ENCODE measurements at regions not wholly inside any gene's neighbourhood (a gene's known extent, or its start where the extent isn't known, plus 50 kb on each side); places are given as distances from the start of the nearest gene placed in this dataset.

DNA sequence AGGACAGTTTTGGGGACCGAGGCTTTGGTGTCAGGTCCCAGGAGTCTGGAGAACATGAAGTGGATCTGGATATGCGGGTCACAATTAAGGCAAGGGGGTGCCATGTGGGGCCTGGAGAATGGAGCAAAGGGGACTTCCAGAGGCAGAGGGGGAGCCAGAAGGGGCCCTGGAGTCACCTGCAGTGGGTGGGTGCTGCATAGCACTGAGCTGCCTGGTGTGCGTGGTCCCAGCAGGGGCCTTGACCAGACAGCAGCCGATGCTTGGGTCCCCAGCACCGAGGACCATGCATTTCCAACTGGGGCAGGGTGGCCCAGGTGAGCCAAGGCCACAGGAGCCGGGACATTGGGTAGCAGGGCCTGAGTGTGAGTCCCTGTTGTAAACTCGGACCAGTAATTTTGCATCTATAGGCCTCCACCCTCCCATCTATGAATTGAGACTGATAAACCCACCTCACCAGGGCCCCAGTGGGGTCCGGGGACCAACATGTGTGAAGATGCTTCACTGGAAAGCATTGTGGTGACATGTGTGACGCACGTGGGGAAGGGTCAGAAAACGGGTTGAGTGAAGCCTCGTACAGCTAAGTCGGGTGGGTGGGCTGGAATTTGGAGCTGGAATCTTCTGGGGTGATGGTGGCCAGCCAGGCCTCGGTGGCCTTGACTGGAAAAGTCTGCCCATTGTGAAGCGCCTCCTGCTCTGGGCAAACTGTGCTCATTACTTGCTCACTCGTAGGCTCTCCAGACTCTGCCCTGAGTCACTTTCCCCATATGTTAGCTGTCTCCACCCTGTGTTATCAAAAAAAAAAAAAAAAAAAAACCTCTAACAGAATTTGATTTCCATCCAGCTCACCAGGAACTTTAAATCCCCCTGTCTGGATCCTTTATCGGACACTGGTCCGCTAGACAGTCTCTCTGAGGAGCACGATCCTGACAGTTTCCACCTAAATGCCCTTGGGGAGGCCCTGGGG is 90.5 kb upstream of the ZNF469 start:
- no peak for DNase-seq

DNA sequence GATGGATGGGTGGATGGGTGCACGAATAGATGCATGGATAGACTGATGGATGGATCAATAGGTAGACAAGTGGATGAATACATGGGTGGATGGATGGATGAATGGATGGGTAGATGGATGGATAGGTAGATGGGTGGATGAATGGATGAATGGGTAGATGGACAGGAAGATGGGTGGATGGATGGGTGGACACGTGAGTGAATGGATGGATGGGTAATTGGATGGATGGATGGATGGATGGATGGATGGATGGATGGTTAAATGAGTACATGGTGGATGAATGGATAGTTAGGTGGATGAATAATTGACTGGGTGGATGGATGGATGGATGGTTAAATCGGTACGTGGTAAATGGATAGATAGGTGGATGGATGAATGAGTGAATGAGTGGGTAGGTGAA is 89.7 kb upstream of the ZNF469 start:
- no peak for DNase-seq

DNA sequence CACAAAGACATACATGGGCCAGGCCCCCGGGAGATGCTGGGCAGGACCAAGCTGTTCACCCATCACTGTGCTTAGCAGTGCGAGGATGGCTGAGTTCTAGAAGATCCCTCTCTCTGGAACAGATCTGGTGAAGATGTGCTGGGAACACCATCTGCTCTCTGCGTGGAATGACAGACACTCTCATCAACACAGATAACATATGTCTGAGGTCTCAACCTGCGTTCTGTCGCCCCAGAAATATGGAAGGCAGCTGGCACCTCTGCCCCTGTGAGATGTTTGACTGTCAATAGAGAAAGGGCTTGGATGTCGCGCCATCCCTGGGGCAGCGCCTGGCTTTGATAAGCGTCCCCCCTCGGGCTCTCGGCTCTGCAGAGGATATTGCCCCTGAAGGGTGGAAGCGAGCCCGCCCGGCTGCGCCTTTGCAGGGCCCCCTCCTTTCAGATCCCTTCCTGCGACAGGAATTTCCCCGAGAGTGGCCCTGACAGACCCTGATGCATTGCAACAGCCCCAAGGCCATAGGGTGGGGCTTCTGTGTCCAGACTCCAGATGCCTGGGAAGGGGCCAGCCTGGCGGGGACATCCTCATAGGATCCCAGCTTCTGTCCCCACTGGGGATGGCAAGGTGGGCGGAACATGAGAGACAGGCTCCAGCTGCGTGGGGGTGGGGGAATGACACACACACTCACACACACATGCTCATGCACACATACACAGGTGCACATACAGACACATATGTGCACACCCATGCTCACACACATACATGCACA is 86.9 kb upstream of the ZNF469 start:
- no peak for DNase-seq

DNA sequence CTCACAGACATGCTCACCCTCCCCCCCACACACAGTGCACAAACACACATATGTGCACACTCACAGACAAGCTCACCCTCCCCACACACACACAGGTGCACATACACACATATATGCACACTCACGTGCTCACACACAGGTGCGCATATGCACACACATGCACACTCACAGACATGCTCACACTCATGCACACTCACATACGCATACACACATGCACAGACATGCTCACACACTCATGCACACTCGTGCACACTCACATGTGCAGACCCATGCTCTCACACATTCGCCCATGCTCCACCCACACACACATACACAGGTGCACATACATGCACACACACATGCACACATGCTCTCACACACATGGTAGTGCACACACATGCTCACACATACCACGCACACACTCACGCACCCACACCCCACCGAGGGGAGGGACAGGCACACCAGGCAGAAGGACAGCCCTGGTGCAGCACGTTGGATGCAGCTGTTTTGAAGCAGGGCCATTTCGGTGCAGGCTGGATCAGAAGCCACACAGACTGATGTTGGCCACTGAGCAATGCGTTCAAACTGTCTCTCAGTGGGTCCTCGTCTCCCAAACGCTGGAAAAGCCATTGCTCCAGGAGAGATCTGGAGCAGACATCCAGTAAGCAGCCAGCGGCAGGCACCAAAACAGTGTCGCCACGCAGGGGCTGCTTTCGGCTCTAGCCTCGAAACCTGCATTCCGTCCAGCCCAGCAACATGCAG is 86.2 kb upstream of the ZNF469 start:
- DNase-seq, result no peak

DNA sequence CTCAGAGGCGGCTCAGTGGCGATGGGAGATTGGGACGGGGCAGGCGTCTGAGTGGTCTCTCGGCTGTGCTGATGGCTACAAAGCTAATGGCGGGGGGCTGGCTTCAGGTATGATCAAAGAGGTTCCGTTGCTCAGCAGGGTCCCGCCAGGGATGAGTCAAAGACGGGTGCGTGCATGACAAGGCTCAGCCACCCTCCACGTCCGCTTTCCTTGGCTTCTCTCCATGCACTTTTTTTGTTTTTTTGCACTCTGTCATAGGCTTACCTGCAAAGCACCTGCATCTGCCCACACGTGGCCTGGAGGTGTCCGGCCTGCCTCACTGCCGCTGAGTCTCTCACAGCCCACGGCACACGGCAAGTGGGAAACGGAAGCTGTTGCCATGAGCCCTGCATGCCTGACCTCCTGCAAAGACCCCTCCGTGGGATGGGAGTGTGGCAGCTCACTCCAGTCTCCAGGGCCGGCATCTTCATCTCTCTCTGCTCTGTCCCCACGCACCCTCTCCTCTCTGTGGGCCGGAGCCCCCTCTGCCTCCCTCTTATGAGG is 85.5 kb upstream of the ZNF469 start:
- DNase-seq, result no peak

DNA sequence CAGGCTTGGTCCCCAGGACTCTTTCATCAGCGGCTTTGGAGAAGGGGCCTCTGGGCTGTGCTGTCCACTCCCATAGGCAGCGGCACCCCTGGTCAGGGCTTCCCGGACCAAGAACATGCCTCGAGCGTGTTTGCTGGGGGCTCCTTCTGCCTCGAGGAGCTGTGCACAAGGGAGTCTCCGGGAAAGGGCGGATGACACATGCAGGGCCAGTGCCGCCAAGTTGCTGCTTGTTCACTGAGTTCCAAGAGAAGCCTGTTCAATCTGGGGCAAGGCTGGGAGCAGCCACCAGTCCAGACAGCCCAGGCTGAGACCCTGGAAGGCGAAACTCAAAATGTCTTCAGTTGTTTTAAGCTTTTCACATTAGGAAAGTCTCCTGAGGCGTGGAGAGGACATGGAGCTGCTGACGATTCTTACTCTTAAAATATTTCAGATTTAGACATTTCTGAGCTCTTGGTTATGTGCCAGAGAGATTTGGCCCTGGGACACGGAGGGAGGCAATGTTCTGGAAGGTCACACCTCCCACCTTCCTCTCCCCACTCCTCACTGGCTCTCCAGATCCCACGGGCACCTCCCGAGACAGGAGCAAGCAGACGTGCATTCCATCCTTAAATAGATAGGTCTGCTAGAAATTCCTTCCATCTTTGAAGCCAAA is 84.5 kb upstream of the ZNF469 start:
- DNase-seq, result no peak

DNA sequence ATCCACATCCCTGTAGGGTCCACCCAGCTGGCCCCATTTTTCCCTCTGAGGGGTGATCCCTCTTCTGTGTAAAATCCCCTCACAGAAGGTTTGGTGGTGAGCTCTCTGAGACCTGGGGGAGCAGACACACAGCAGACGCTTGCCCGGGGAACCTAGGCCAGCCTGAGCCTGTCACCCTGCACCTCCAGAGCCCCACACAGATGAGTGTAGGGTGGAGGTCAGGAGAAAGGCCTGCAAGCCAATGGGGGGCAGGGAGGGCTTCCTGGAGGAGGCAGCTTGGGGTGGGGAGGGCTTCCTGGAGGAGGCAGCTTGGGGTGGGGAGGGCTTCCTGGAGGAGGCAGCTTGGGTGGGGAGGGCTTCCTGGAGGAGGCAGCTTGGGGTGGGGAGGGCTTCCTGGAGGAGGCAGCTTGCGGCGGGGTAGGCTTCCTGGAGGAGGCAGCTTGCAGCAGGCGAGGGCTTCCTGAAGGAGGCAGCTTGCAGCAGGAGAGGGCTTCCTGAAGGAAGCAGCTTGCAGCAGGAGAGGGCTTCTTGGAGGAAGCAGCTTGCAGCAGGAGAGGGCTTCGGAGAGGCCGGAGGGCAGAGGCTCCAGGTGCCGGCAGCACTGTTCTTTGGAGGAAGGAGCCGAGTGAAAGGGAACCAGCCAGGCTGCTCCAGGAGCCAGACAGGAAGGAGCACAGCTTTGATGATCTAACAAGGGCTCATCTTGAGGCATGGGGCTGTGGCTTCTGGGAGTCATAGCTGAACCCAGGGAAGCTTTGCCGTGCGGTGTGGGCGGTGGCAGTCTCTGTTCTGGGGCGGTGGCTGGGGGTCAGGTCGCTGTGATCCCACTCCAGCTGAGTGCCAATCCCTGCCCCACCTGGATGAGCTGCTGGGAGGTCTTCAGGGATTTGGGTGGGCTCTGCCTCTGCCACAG is 83.7 kb upstream of the ZNF469 start:
- DNase-seq, result no peak

DNA sequence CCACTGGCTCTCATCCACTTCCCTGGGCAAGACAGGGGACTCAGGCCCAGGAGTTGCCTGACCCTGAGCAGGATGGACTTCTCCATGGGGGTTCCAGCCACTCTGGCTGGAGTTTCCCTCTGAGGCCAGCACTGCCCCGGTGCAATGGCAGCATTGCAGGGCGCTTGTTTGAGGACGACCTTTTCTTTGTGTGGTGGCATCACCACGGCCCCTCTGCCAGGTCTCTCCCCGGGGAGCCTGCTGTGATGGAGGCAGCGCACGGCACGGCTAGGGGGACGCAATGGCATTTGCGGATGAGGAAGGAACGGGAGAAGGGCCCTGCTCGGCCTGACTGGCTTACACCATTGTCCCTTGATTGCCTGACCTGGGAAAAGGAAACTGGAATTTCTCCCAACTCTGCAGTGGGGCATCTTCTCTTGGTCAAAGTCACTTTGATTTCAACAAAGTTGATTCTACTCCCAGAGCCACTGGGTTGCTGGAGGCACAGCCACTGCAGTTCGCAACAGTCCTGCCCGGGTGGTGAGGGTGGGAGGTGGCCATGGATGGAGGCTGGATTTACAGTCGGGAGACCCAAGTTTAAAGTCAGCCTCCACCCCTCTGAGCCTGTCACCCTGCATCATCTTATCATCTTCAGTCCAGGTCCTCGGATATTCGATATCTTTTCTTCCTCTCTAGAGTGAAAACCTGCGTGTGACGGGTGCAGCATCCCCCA is 82.9 kb upstream of the ZNF469 start:
- no peak for DNase-seq

DNA sequence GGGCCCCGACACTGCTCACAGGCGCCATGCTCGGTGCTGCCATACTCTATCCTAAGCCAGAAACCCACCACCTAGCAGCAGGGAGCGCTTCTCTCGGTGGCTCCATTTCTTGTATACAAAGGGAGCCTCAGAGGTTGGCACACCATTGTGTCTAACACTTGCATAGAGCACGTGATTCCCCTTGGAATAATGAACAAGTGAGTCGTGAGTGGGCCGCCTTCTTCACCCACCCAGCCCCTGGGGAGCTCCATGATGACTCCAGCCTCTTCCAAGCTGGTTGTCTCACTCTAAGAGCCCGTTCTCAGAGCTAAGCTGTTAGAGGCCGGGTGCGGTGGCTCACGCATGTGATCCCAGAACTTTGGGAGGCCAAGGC is 82.3 kb upstream of the ZNF469 start:
- no peak for DNase-seq

DNA sequence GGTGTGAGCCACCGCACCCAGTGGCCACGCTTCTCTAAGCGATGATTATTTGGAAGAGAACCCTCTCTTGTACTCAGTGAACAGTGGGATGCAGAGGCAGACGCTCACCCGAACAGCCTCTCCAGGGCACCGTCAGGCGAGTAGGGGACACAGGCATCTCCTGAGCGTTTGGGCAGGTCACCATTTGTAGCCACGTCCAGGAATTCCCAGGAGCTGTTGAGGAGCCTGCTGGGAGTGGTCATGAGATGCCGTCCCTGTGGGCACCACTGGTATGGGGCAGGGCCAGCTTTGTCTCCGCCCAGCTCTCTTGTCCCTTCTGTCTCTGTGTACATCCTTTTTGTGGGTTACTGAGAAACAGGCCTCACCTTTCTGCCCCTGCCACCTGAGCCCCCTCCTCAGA is 81.3 kb upstream of the ZNF469 start:
- DNase-seq, result no peak

DNA sequence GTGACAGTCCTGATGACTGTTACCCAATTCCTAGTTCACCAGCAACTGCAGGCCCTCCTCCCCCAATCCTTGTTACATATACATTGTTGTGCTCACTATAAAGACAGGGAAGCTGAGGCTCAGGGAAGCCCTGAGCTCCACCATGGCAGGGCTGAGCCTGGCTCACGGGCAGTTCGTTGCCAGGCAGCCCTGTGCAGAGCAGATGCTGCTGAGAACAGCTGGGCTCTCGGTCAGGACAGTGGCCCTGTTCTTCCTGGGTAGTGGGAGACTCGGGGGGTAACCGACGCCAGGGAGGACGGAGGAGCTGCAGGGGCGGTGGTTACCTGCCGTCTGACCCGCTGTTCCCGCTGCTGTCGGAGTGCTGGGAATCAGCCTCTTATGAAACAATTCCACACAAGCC is 80.9 kb upstream of the ZNF469 start:
- no peak for DNase-seq

DNA sequence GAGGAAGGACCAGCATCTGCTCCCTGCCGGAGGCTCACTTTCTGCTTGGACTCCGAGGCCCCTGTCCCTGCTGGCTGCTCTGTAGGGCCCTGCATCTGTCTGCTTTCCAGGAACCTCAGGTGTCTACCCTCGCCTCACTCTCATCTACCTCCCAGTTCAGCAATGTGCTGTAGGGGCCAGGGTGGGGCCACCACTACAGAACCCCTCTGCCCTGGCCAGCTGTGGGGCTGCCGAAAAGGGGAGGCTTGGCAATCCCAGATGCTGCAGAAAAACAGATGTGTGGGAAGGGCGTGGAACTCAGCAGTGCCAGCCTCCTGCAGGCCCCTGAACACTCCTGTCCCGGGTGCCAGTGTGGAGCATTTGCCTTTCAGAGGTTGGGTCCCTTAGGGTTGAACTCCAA is 80.1 kb upstream of the ZNF469 start:
- DNase-seq, result no peak

DNA sequence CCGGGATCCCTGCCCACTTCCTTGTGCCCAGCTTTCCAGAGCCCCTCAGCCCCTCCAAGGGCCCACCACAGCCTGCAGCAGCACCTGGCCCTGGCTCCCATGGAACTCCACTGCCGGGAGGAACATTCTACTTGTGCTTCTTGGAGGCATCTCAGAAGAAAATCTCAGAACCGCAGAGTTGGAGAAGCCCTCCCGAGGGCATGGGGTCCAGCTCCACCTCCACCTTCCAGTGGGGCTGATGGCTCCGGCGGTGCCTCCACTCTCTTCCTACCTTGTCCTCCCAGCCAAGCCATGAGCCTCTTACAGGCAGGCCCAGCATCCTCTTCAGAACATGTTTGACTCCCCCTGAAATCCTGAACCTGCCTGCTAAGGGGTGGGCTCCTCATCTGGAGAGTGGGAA is 79.4 kb upstream of the ZNF469 start:
- DNase-seq, result no peak

DNA sequence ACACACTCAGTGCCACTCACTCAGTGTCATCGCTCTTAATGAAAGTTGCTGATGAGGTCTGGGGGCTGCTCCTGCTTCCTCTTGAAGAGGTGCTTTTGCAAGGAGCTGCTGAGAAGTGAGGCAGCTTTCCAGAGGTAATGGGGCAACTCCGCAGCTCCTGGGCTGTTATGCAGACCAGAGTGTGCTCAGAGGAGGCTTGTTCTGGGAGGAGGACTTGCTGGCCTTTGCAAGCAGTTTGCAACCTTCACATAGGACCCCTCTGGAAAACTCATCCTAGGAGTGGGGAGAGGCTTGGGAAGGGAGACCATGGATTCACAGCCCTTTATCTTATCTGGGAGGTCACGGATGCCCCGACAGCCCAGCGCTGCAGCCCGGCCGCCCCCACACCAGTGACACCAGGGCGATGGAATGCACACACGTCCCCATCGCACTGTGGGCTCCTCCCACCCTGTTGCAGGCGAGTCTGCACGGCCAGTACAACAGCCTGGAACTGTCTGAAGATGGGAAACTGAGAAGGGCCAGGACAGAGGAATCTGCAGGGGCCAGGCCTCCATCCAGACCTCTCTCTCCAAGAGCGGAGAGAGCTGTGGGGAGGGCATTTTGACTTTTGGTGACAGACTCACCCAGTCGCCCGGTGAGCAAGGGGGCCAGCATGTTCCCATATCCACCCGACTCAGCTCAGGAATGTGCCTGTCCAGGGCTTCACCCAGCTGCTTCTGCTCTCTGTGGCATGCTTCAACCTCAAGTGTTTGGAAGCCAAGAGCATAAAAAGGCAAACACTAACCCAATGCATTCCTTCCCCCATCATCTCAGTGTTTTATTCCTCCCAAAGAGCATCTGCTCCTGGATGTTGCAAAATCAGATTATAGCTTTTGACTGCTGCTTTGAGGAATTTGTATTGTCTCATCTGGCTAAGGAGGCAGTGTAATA is 78.6 kb upstream of the ZNF469 start:
- DNase-seq, result no peak

DNA sequence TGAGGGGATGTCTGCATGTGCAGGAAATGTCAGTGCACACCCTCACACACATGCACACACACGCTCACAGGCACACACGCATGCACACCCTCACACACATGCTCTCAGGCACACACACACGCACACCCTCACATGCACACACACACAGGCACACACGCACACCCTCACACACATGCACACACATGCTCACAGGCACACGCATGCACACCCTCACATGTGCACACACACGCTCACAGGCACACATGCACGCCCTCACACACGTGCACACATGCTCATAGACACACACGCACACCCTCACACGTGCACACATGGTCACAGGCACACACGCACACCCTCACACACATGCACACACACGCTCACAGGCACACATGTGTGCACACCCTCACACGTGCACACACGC is 77.6 kb upstream of the ZNF469 start:
- no peak for DNase-seq

DNA sequence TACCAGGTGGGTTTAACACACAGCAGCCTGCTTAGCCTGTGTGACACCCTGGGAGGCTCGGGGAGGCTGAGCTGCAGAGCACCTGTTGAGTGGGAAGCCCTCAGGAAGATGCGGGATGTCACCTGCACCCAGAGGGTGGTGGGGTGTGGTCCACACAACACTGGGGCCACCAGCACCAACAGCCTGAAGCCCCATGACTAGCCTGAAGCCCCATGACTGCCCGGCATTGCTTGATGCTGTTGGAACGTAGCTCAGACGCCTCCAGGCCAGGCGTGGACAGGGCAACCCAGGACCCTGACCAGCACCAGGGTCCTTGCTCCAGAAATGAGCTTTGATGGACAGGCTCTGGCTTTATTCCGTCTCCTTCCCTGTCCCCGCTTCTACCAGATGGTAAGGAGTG is 76.3 kb upstream of the ZNF469 start:
- DNase-seq, result no peak

DNA sequence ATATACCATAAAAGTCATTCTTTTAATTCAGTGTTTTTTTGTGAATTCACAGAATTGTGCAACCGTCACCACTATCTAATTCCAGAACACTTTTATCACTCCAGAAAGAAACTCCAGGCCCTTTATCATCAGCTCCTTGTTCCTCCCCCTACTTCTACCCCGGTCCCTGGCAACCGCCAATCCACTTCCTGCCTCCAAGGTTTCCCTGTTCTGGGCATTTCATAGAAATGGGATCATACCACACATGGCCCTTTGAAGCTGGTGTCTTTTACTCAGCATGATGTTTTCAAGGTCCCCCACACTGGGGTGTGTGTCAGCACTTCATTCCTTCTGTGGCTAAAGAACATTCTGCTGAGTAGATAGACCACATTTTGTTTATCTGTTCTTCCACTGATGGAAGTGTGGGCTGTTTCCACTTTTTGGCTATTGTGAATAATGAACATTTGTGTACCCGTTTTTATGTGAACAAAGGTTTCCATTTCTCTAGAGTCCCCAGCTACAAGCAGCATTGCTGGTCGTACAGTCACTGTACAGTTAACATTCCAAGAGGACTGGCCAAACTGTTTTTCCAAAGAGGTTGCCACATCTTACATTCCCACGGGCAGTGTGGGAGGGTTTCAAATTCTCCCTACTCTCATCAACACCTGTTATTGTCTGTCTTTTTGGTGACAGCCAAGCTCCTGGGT is 75.8 kb upstream of the ZNF469 start:
- no peak for DNase-seq

DNA sequence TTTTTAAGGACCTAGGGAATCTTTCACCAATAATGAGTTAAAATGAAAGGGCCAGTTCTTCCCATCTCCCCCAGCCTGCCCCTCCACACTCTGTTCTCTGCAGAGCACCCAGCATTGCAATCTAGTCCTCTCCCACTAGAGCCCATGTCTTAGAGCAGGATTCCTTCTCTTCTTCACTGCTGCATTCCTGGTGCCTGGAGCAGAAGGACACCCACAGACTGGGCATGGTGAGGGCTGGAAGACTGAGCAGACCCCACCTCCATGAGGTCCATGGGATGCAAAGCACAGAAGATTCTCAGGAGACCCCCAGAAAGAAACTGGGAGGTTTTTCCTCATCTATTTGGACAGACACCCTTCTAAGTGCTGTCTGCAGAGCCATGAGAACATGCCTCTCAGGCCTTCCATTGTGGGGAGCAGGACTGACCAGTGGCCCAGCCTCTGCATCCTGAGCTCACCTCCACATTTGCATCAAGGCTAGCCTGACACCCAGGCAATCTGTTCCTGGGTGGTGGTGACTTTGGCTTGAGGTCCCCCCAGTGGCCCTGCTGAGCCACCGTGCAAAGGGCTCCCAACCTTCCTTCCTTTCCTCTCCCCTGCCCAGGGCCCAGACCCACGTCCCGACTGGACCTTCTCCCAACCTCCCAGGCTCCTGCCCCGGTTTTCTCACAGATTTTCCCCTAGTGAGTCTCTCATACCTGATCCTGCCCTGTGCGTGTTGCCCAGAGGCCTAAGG is 74.2 kb upstream of the ZNF469 start:
- DNase-seq, result no peak

All from CD4-positive, alpha-beta T cell treated with Interleukin-1 beta for 1 hour (primary cell).